ENCODE measurements at regions not wholly inside any gene's neighbourhood (a gene's known extent, or its start where the extent isn't known, plus 50 kb on each side); places are given as distances from the start of the nearest gene placed in this dataset.

GRCh38 chr15:87340370-87340769 lies 916.2 kb downstream of the NTRK3 start:
- BruUV-seq (replicated peaks) = no TSS peak
- intact Hi-C loops (cut with micrococcal nuclease; ENCODE audit: unreplicated experiment) (no loop called here), in situ Hi-C loops (cut with HindIII; ENCODE audit: extremely low pct_ligation_motif_present, low pct_unique_long_range_greater_than_20kb) (no loop called here)
- H3K4me3 ChIP-seq (replicated peaks in 1 of 3; ENCODE audit: insufficient read depth in 1 of 3, low read depth in 2 of 3, low read length in 3 of 3) = no peak overlapping the region
- peaks cover 85% of the 10 kb centered on the region for H3K9me3 ChIP-seq (ENCODE audit: low read length)
- no peaks in the 10 kb centered on the region for H3K36me3 ChIP-seq (replicated peaks in 1 of 2; ENCODE audit: control insufficient read depth in 1 of 2, insufficient read depth in 2 of 2, low read length in 2 of 2)
- TF ChIP-seq RELA (CRISPR knock-in tag; IDR thresholded peaks at IDR 0.05) (no peak), TCF12 (IDR thresholded peaks at IDR 0.05) (no peak), TCF12 (CRISPR knock-in tag; IDR thresholded peaks at IDR 0.05) (no peak), NFKBIZ (CRISPR knock-in tag; IDR thresholded peaks at IDR 0.05) (no peak), ZNF441 (CRISPR knock-in tag; IDR thresholded peaks at IDR 0.05; ENCODE audit: borderline replicate concordance) (no peak)
- H3K9ac ChIP-seq (ENCODE audit: insufficient read depth, low read depth, low read length) = no peak overlapping the region
- no peaks in the 10 kb centered on the region for H3K79me2 ChIP-seq (ENCODE audit: insufficient read depth, low read length)
- ChIA-PET CTCF (ENCODE audit: low intra/inter-chr PET ratio, low total read pairs) (no interaction called here), POLR2A (no interaction called here)
- no peak for FAIRE-seq
- no peak overlapping the region for H3K4me2 ChIP-seq (ENCODE audit: low read depth, low read length)
- no peak overlapping the region for H2AFZ ChIP-seq (ENCODE audit: low read length)
- H4K20me1 ChIP-seq (ENCODE audit: insufficient read depth, low read length) = no peaks in the 10 kb centered on the region
- no peak for DNase-seq (ENCODE audit: low spot score)
- H3K27ac ChIP-seq (ENCODE audit: extremely low read length, insufficient read depth, low read length) = no peak overlapping the region
- no peaks in the 10 kb centered on the region for H3K27me3 ChIP-seq (ENCODE audit: control insufficient read depth in 1 of 2, insufficient read depth in 2 of 2, low read length in 2 of 2)
- ATAC-seq = no peak
- H3K4me1 ChIP-seq (ENCODE audit: insufficient read depth, low read length) = no peaks in the 10 kb centered on the region

GRCh38 chr15:87326269-87326668 lies 930.3 kb downstream of the NTRK3 start:
- H3K9ac ChIP-seq (ENCODE audit: insufficient read depth, low read depth, low read length) = no peak overlapping the region
- no peaks in the 10 kb centered on the region for H4K20me1 ChIP-seq (ENCODE audit: insufficient read depth, low read length)
- no peak overlapping the region for H3K4me3 ChIP-seq (replicated peaks in 1 of 3; ENCODE audit: insufficient read depth in 1 of 3, low read depth in 2 of 3, low read length in 3 of 3)
- in situ Hi-C loops (cut with HindIII; ENCODE audit: extremely low pct_ligation_motif_present, low pct_unique_long_range_greater_than_20kb) = no loop called here
- ATAC-seq (no peak), DNase-seq (ENCODE audit: low spot score) (no peak), FAIRE-seq (no peak)
- ChIA-PET CTCF (ENCODE audit: low intra/inter-chr PET ratio, low total read pairs) (no interaction called here), POLR2A (no interaction called here)
- no peaks in the 10 kb centered on the region for H3K27me3 ChIP-seq (ENCODE audit: control insufficient read depth in 1 of 2, insufficient read depth in 2 of 2, low read length in 2 of 2)
- H3K27ac ChIP-seq (ENCODE audit: extremely low read length, insufficient read depth, low read length) = no peak overlapping the region
- TF ChIP-seq GATAD2A (CRISPR knock-in tag; IDR thresholded peaks at IDR 0.05) = no peak
- no peak for TF ChIP-seq FOXC1 (CRISPR knock-in tag; IDR thresholded peaks at IDR 0.05; ENCODE audit: borderline replicate concordance)
- TF ChIP-seq ZNF768 (CRISPR knock-in tag; IDR thresholded peaks at IDR 0.05) = no peak
- no peak for TF ChIP-seq ZNF296 (CRISPR knock-in tag; conservative IDR thresholded peaks at IDR 0.05)
- no peak for TF ChIP-seq FOXP1 (IDR thresholded peaks at IDR 0.05)
- no peak for TF ChIP-seq FOXP1 (CRISPR knock-in tag; IDR thresholded peaks at IDR 0.05)
- no peak for TF ChIP-seq MLLT10 (CRISPR knock-in tag; IDR thresholded peaks at IDR 0.05)
- TF ChIP-seq PAX8 (CRISPR knock-in tag; IDR thresholded peaks at IDR 0.05; ENCODE audit: borderline replicate concordance) = no peak
- TF ChIP-seq HBP1 (CRISPR knock-in tag; IDR thresholded peaks at IDR 0.05; ENCODE audit: low read depth) = no peak
- H3K9me3 ChIP-seq (ENCODE audit: low read length) = peaks cover 56% of the 10 kb centered on the region
- H3K4me2 ChIP-seq (ENCODE audit: low read depth, low read length) = no peak overlapping the region
- H3K36me3 ChIP-seq (replicated peaks in 1 of 2; ENCODE audit: control insufficient read depth in 1 of 2, insufficient read depth in 2 of 2, low read length in 2 of 2) = no peaks in the 10 kb centered on the region
- H3K4me1 ChIP-seq (ENCODE audit: insufficient read depth, low read length) = no peaks in the 10 kb centered on the region
- H3K79me2 ChIP-seq (ENCODE audit: insufficient read depth, low read length) = no peaks in the 10 kb centered on the region
- H2AFZ ChIP-seq (ENCODE audit: low read length) = no peak overlapping the region
- BruUV-seq (replicated peaks) = no TSS peak
- WGBS (ENCODE audit: low lambda C conversion rate) = 3% methylated on average over 1 of the region's 1 CpG
- intact Hi-C loops (cut with micrococcal nuclease; ENCODE audit: unreplicated experiment) = no loop called here

Measured in HepG2 (cell line).